Progenitor cell of endocrine pancreas (in vitro differentiated cells): ENCODE measurements at regions not wholly inside any gene's neighbourhood (a gene's known extent, or its start where the extent isn't known, plus 50 kb on each side); places are given as distances from the start of the nearest gene placed in this dataset.

Experiments
- DNase-seq: peaks from one replicate; pipeline ENCODE4 v3.0.0; 2021; ENCODE audit warnings: low spot score; ENCODE audit not compliant: unreplicated experiment
- H3K27ac Mint-ChIP-seq: 2 replicates; pipeline ENCODE4 v1.8.0; 2021; ENCODE audit warnings: mild to moderate bottlenecking, moderate library complexity, mixed read lengths
- H3K27me3 Mint-ChIP-seq: 2 replicates; pipeline ENCODE4 v1.8.0; 2021; ENCODE audit warnings: mixed read lengths
- H3K36me3 Mint-ChIP-seq: 2 replicates; pipeline ENCODE4 v1.8.0; 2022; ENCODE audit warnings: mixed read lengths; ENCODE audit not compliant: insufficient read depth
- H3K4me1 Mint-ChIP-seq: 2 replicates; pipeline ENCODE4 v1.8.0; 2021; ENCODE audit warnings: low read depth, mixed read lengths
- H3K4me3 Mint-ChIP-seq: 2 replicates; pipeline ENCODE4 v1.8.0; 2021; ENCODE audit warnings: low read depth, mild to moderate bottlenecking, moderate library complexity, mixed read lengths
- H3K9me3 Mint-ChIP-seq: 2 replicates; pipeline ENCODE4 v1.8.0; 2021; ENCODE audit warnings: low read depth, mixed read lengths
- TF ChIP-seq, protein P1 (sequence below): fragments of 200-600 bp; sonication (generic); IDR thresholded peaks from one replicate; pipeline ENCODE4 v1.5.0; 2021; ENCODE audit warnings: antibody characterized with exemption, mild to moderate bottlenecking; ENCODE audit not compliant: unreplicated experiment

- Mint-ChIP-seq H3K27ac (no peak overlapping the region), H3K27me3 (peaks cover 22% of the 10 kb centered on the region), H3K4me1 (peaks cover 18% of the 10 kb centered on the region), H3K4me3 (no peak overlapping the region), H3K9me3 (peaks cover 10% of the 10 kb centered on the region), H3K36me3 (peaks cover 1% of the 10 kb centered on the region)
- TF ChIP-seq, protein P1, sequence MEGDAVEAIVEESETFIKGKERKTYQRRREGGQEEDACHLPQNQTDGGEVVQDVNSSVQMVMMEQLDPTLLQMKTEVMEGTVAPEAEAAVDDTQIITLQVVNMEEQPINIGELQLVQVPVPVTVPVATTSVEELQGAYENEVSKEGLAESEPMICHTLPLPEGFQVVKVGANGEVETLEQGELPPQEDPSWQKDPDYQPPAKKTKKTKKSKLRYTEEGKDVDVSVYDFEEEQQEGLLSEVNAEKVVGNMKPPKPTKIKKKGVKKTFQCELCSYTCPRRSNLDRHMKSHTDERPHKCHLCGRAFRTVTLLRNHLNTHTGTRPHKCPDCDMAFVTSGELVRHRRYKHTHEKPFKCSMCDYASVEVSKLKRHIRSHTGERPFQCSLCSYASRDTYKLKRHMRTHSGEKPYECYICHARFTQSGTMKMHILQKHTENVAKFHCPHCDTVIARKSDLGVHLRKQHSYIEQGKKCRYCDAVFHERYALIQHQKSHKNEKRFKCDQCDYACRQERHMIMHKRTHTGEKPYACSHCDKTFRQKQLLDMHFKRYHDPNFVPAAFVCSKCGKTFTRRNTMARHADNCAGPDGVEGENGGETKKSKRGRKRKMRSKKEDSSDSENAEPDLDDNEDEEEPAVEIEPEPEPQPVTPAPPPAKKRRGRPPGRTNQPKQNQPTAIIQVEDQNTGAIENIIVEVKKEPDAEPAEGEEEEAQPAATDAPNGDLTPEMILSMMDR: no peak
- no peak for DNase-seq
Measured at GRCh38 chr22:48565901-48566501, 1261.7 kb downstream of the BRD1 start.

GRCh38 chr22:48564995-48565394 is 1262.7 kb downstream of the BRD1 start:
- Mint-ChIP-seq H3K27ac (no peak overlapping the region), H3K27me3 (peaks cover 20% of the 10 kb centered on the region), H3K4me3 (no peak overlapping the region), H3K9me3 (peaks cover 2% of the 10 kb centered on the region), H3K4me1 (peaks cover 18% of the 10 kb centered on the region), H3K36me3 (no peaks in the 10 kb centered on the region)
- TF ChIP-seq, protein P1: no peak
- DNase-seq: no peak

DNA sequence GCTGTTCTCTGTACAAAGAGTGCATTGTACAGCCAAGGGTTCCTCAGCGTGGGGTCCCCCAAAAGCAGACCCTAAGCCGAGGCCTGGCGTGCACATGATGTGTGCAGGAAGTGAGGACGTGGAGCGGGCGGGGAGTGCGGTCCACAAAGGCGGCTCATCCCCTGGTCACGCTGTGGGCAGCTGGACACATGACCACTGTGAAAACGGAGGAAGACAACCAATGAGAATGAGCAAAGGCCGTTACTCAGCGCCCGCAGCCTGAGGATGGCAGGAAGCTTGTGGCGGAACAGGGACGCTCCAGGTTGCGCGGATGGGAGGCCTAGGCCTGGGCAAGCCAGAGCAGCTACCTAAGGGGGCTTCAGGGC is 1263.7 kb downstream of the BRD1 start:
- no peaks in the 10 kb centered on the region for H3K9me3 Mint-ChIP-seq
- H3K4me1 Mint-ChIP-seq: peaks cover 18% of the 10 kb centered on the region
- DNase-seq: no peak
- TF ChIP-seq, protein P1: no peak
- H3K36me3 Mint-ChIP-seq: no peaks in the 10 kb centered on the region
- peaks cover 18% of the 10 kb centered on the region for H3K27me3 Mint-ChIP-seq
- H3K27ac Mint-ChIP-seq: no peak overlapping the region
- no peak overlapping the region for H3K4me3 Mint-ChIP-seq

- no peak overlapping the region for H3K4me3 Mint-ChIP-seq
- TF ChIP-seq, protein P1: no peak
- H3K9me3 Mint-ChIP-seq: no peaks in the 10 kb centered on the region
- H3K36me3 Mint-ChIP-seq: no peaks in the 10 kb centered on the region
- DNase-seq: no peak
- no peak overlapping the region for H3K27ac Mint-ChIP-seq
- peaks cover 16% of the 10 kb centered on the region for H3K27me3 Mint-ChIP-seq
- peaks cover 18% of the 10 kb centered on the region for H3K4me1 Mint-ChIP-seq
Measured at GRCh38 chr22:48563118-48563965, 1264.3 kb downstream of the BRD1 start.

- TF ChIP-seq, protein P1: no peak
Measured at GRCh38 chr22:48561676-48562075, 1266.0 kb downstream of the BRD1 start.

More at GRCh38 chr22:48561676-48562075, 1266.0 kb downstream of the BRD1 start:
- DNase-seq: no peak
- H3K4me3 Mint-ChIP-seq: no peak overlapping the region
- H3K27ac Mint-ChIP-seq: peak overlapping the region; percentile 49
- no peaks in the 10 kb centered on the region for H3K9me3 Mint-ChIP-seq
- H3K4me1 Mint-ChIP-seq: peaks cover 7% of the 10 kb centered on the region
- no peaks in the 10 kb centered on the region for H3K36me3 Mint-ChIP-seq
- H3K27me3 Mint-ChIP-seq: peaks cover 15% of the 10 kb centered on the region
